WI38 (cell line): ENCODE measurements at regions not wholly inside any gene's neighbourhood (a gene's known extent, or its start where the extent isn't known, plus 50 kb on each side); places are given as distances from the start of the nearest gene placed in this dataset.

ENCODE experiments used
- H3K4me3 ChIP-seq: 2 replicates; pipeline ENCODE4 v1.5.1; 2011; ENCODE audit warnings: low read depth, mild to moderate bottlenecking, control low read depth, low read length
- TF ChIP-seq, protein P1 (sequence below): IDR thresholded peaks from 2 replicates; pipeline ENCODE4 v1.5.1; 2012; ENCODE audit warnings: low read depth, mild to moderate bottlenecking, control low read depth, low read length

DNA sequence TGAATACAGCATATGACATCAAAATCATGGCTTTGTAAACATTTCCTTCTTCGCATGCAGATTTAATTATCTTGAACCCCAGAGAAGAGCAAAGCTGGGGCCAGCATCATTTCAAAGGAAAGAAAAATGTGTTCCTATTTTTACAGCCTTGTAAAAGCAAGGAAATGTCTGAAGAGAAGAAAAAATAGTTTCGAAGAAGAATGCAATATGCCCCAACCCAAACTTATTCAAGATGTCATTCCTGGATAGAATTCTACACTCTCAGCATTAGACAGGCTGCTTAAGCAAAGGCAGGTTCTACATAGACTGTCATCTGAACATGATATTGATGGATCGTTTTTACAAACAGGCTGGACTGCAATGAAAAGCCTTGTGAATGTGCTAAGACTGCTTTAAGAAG lies 900.8 kb downstream of the TTLL7 start:
- H3K4me3 ChIP-seq = no peak overlapping the region
- TF ChIP-seq, protein P1, sequence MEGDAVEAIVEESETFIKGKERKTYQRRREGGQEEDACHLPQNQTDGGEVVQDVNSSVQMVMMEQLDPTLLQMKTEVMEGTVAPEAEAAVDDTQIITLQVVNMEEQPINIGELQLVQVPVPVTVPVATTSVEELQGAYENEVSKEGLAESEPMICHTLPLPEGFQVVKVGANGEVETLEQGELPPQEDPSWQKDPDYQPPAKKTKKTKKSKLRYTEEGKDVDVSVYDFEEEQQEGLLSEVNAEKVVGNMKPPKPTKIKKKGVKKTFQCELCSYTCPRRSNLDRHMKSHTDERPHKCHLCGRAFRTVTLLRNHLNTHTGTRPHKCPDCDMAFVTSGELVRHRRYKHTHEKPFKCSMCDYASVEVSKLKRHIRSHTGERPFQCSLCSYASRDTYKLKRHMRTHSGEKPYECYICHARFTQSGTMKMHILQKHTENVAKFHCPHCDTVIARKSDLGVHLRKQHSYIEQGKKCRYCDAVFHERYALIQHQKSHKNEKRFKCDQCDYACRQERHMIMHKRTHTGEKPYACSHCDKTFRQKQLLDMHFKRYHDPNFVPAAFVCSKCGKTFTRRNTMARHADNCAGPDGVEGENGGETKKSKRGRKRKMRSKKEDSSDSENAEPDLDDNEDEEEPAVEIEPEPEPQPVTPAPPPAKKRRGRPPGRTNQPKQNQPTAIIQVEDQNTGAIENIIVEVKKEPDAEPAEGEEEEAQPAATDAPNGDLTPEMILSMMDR = no peak

DNA sequence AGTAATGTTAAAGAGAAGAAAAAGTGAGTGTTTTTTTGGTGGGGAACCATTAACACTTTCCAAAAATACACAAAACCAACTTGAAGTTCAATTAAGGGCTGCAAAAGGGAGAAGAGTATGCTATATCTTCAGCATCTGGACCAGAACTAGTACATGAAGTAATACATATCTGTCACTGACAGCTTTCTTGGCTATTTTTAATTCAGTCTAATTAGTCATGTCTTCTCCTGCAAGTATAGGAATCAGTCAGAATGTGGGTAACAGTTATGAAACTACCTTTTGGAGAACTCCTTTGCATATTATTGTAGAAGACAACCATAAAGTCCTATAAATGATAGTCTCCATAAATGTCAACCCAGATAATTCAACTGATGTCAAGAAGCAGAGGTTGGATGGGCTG lies 901.2 kb downstream of the TTLL7 start:
- TF ChIP-seq, protein P1 = no peak
- H3K4me3 ChIP-seq = no peak overlapping the region

DNA sequence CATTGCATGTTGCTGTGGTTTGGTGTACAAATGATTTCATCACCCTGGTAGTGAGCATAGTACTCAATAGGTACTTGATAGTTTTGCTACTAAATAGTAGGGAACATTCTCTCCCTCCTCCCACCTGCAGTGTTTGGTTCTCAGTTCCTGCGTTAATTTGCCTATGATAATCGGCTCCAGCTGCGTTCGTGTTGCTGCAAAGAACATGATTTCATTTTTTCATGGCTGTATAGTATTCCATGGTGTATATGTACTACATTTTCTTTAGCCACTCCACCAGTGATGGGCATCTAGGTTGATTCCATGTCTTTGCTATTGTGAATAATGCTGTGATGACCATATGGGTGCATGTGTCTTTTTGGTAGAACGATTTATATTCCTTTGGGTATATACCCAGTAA lies 903.4 kb downstream of the TTLL7 start:
- TF ChIP-seq, protein P1 = no peak
- no peak overlapping the region for H3K4me3 ChIP-seq

DNA sequence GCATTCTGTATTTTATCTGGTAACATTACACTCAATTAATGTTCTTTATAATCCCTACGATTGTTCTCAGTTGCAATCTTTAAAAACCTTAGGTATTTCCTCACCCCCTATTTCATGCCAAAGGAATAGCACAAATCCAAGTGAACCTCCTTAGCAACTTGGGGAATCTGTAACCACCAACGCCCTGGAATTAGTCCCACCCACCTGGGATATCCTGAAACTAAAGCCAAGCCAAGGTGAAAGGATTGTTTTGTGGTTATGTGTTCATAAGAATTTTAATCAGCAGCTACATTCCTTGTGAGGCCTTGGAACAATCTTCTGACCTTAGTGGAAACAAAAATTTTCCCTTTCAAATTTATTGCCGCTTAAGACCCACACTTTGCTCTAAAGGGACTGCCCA lies 908.7 kb downstream of the TTLL7 start:
- no peak overlapping the region for H3K4me3 ChIP-seq
- TF ChIP-seq, protein P1 = no peak

DNA sequence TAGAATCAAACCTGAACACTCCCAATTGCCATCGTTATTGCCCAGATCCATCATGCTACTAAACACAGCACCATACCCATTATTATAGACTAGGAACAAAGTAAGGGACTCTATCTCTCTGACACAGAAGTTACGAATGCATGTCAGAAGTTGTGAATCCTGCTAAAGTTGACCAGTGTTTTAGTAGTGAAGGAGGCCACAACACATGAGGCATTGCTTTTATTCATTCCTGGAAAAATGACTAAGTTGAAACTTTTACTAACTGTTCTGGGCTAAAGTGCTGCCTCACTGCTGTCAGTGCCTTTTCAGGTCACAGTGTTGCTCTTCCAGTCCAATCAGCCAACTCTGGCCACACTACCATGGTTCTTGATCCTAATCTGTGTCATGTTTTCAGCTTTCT lies 911.1 kb downstream of the TTLL7 start:
- TF ChIP-seq, protein P1 = no peak
- no peak overlapping the region for H3K4me3 ChIP-seq

DNA sequence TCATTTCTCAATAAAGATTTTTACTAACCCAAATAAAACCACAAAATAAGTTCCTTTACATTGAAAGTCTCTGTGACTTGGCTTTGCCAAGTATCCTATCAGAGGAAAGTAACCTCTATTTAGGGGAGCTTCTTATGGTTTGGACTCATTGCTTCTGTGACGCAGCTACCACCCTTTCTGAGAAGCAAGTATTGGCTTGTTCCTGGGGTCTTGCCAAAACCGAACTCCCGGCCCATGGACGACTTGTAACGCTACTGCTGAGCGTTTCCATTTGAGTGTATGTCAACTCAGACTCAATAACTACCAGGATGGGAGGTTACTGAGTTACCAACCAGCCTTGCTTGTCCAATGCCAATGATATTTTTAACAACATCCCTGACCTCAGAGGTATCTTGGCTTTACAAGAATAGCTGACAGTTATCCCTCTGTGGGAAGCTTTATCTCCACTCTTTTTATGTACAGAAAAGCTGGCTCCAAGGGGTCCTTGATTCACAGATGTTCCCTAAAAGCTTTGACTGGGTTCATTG lies 911.9 kb downstream of the TTLL7 start:
- TF ChIP-seq, protein P1 = no peak
- no peak overlapping the region for H3K4me3 ChIP-seq

DNA sequence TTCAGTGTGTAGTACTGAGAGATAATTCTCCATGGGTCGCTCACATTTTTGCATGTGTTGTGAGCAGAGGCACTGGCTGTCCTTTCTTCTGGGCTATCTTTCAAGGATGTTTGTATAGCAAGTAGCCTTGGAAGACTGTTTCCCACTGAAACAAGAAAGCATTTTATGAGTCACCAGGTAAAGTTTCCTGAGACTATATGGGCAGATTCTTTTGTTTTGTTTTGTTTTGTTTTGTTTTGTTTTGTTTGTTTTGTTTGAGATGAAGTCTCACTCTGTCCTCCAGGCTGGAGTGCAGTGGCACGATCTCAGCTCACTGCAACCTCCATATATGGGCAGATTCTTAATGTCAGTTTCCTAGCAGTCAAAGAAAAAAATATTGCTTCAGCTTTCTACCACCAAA lies 912.6 kb downstream of the TTLL7 start:
- TF ChIP-seq, protein P1 = no peak
- H3K4me3 ChIP-seq = no peak overlapping the region
